SK-N-SH treated with all-trans-retinoic acid at 6 μM for 48 hours (cell line): ENCODE measurements at regions not wholly inside any gene's neighbourhood (a gene's known extent, or its start where the extent isn't known, plus 50 kb on each side); places are given as distances from the start of the nearest gene placed in this dataset.

ENCODE experiments used
- ZFP3 ChIP-seq: fragments of 250-450 bp; sonication (Bioruptor Pico); IDR thresholded peaks from 2 replicates; pipeline ENCODE4 v1.5.0; 2020; ENCODE audit warnings: mild to moderate bottlenecking, moderate library complexity
- TF ChIP-seq, protein P1 (sequence below): fragments of 250-450 bp; sonication (Bioruptor Pico); IDR thresholded peaks from 2 replicates; pipeline ENCODE4 v1.8.0; 2020; ENCODE audit warnings: mild to moderate bottlenecking, moderate library complexity, borderline replicate concordance

DNA sequence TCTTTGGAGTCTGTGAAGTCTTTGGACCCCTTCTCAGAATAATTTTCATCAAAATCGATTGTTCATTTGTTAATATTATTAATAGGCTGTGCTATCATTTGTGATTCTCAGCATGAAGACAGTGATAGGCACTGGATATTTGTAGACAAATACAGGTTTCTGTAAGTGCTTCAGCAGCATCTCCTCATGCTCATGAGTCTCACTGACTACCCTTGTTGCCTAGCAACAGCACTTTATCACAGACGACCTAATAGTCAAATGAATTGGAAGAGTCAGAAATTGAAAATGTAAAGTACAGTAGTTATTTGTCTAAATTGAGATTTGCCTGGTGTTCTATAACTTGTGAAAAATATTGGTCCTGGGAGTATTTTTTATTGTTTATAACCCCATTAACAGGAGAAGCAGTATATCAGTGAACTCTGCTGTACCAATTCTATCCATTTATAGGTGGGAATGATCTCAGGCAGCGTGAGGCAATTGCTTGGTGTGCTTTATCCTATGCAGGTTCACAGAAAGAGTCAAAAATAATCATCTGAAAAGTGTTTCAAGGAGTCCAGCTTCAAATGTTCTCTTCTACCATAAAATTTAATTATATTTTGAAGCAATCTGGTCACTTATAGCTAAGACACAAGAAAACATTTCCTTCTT lies 684.6 kb downstream of the RFPL4B start:
- TF ChIP-seq, protein P1, sequence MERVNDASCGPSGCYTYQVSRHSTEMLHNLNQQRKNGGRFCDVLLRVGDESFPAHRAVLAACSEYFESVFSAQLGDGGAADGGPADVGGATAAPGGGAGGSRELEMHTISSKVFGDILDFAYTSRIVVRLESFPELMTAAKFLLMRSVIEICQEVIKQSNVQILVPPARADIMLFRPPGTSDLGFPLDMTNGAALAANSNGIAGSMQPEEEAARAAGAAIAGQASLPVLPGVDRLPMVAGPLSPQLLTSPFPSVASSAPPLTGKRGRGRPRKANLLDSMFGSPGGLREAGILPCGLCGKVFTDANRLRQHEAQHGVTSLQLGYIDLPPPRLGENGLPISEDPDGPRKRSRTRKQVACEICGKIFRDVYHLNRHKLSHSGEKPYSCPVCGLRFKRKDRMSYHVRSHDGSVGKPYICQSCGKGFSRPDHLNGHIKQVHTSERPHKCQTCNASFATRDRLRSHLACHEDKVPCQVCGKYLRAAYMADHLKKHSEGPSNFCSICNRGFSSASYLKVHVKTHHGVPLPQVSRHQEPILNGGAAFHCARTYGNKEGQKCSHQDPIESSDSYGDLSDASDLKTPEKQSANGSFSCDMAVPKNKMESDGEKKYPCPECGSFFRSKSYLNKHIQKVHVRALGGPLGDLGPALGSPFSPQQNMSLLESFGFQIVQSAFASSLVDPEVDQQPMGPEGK (CRISPR knock-in tag) = no peak
- TF ChIP-seq ZFP3 (CRISPR knock-in tag) = no peak
